22Rv1 (cell line): ENCODE measurements at regions not wholly inside any gene's neighbourhood (a gene's known extent, or its start where the extent isn't known, plus 50 kb on each side); places are given as distances from the start of the nearest gene placed in this dataset.

Experiments used
- H3K27ac ChIP-seq: fragments of 450-650 bp; 2 replicates; pipeline ENCODE4 v1.5.1; 2017
- ZFX ChIP-seq: fragments of 450-650 bp; IDR thresholded peaks from 2 replicates; pipeline ENCODE4 v1.6.1; 2017; ENCODE audit warnings: antibody characterized with exemption, borderline replicate concordance
- TF ChIP-seq, protein P1 (sequence below): fragments of 450-650 bp; IDR thresholded peaks from 2 replicates; pipeline ENCODE4 v1.5.1; 2017; ENCODE audit warnings: mild to moderate bottlenecking

- no peak for TF ChIP-seq ZFX
- TF ChIP-seq, protein P1, sequence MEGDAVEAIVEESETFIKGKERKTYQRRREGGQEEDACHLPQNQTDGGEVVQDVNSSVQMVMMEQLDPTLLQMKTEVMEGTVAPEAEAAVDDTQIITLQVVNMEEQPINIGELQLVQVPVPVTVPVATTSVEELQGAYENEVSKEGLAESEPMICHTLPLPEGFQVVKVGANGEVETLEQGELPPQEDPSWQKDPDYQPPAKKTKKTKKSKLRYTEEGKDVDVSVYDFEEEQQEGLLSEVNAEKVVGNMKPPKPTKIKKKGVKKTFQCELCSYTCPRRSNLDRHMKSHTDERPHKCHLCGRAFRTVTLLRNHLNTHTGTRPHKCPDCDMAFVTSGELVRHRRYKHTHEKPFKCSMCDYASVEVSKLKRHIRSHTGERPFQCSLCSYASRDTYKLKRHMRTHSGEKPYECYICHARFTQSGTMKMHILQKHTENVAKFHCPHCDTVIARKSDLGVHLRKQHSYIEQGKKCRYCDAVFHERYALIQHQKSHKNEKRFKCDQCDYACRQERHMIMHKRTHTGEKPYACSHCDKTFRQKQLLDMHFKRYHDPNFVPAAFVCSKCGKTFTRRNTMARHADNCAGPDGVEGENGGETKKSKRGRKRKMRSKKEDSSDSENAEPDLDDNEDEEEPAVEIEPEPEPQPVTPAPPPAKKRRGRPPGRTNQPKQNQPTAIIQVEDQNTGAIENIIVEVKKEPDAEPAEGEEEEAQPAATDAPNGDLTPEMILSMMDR = no peak
- H3K27ac ChIP-seq = no peak overlapping the region
Measured at GRCh38 chr3:34229876-34230275, 431.4 kb downstream of the PDCD6IP start.

DNA sequence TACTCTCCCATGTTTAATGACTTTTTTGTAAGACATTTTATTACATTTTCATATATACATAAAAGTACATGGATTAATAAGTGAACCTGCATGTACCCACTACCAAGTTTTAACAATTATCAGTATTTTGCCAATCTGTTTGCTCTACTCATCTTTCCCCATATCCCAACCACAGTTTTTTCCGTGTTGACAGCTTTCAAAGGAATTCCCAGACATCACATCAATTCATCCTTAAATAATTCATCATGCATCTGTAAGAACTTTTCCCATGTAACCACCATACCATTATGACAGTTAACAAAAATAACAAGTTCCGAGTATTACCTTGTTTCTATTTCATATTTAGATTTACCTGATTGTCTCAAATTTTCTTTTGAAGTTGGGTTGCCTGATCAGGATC lies 436.7 kb downstream of the PDCD6IP start:
- H3K27ac ChIP-seq = no peak overlapping the region
- TF ChIP-seq ZFX = no peak
- TF ChIP-seq, protein P1 = no peak

DNA sequence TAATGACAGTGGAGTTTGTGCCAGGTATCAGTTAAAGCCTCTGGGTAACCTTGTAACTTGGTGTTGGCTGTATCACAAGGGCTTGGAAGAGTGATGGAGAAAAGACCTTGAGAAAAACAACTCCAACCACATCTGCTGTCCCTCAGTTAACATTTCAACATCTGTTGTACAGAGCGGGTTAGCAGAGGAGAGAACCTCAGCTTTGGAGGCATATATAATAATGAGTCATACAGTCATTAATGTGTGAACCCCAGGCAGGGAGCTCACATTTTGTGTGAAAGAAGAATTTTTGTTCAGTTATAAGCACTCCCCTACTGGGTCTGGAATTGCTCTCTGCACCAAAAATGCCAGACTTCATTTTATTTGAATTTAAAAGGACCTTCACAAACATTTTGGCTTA lies 439.5 kb downstream of the PDCD6IP start:
- no peak overlapping the region for H3K27ac ChIP-seq
- TF ChIP-seq ZFX = no peak
- TF ChIP-seq, protein P1 = no peak

- H3K27ac ChIP-seq = no peak overlapping the region
- TF ChIP-seq, protein P1 = no peak
- TF ChIP-seq ZFX = no peak
Measured at GRCh38 chr3:34238407-34238806, 440.0 kb downstream of the PDCD6IP start.

DNA sequence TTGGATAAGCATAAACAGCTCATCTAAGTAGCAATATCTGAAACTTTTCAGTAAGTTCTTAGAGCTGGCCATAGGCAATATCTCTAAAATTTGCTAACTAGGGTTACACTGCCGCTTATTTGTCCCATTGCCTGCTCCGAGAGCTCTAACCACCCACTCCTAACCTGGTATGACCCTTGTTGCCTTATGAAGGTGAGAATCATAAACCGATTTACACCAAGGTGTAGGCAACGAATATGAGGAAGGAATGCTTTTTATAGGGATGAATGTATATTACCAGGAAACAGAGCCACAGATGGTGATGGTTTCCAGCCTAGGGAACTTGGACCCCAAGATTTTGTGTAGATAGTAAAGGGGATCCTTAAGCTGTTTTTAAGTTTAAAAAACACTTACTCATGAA lies 440.9 kb downstream of the PDCD6IP start:
- no peak overlapping the region for H3K27ac ChIP-seq
- TF ChIP-seq ZFX = no peak

- H3K27ac ChIP-seq = no peak overlapping the region
- no peak for TF ChIP-seq ZFX
- TF ChIP-seq, protein P1 = no peak
Measured at GRCh38 chr3:34239875-34240274, 441.4 kb downstream of the PDCD6IP start.

DNA sequence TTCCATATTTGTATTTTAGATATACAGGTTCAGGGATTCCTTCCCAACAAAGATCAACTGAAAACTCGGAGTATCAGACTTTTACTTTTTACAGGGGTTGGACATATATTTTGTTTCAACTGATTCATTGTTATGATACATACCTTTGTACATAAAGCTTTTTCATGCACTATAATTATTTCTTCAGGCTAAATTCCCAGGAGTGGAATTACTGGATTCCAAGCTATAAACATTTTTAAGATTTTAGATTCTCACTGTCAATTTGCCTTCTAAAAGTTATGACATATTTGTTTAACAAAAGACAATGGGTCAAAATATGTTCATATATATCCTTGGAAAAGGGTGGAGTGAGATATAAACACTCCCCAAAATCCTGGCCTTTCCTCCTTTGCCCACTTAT lies 449.0 kb downstream of the PDCD6IP start:
- TF ChIP-seq, protein P1 = no peak
- no peak for TF ChIP-seq ZFX

GRCh38 chr3:34248352-34248751 lies 449.9 kb downstream of the PDCD6IP start:
- H3K27ac ChIP-seq = no peak overlapping the region

More for the DNA sequence above, 449.0 kb downstream of the PDCD6IP start:
- H3K27ac ChIP-seq = no peak overlapping the region

More at GRCh38 chr3:34248352-34248751, 449.9 kb downstream of the PDCD6IP start:
- TF ChIP-seq, protein P1 = no peak
- no peak for TF ChIP-seq ZFX
